Thyroid gland (tissue), 4 donors: ENCODE measurements at regions not wholly inside any gene's neighbourhood (a gene's known extent, or its start where the extent isn't known, plus 50 kb on each side); places are given as distances from the start of the nearest gene placed in this dataset.

Source experiments
- CTCF ChIP-seq, 6 experiments: fragments of 200-600 bp in 3 of 6; fragments of 450-650 bp in 3 of 6; sonication (generic) in 3 of 6; IDR thresholded peaks; one replicate each; pipeline ENCODE4 v1.5.1; 2016 to 2019; ENCODE audit warnings: antibody characterized with exemption in 6 of 6, mild to moderate bottlenecking in 2 of 6, inconsistent platforms in 1 of 6, moderate library complexity in 1 of 6
- POLR2A ChIP-seq, 2 donors: fragments of 450-650 bp; IDR thresholded peaks; one replicate each; pipeline ENCODE4 v1.6.1; 2017; ENCODE audit warnings: antibody characterized with exemption in 2 of 2, mild to moderate bottlenecking in 2 of 2, moderate library complexity in 1 of 2

- TF ChIP-seq CTCF (IDR thresholded peaks at IDR 0.05) = no peak
- TF ChIP-seq POLR2A (IDR thresholded peaks at IDR 0.05) = no peak
Observed at GRCh38 chr5:2376486-2376885, 375.0 kb downstream of the IRX2 start.
